Esophagus muscularis mucosa (tissue), 4 donors: ENCODE measurements at regions not wholly inside any gene's neighbourhood (a gene's known extent, or its start where the extent isn't known, plus 50 kb on each side); places are given as distances from the start of the nearest gene placed in this dataset.
"Not testable (repeated sequence)": the region's sequence is repeated elsewhere in the genome, so short reads cannot be mapped to it uniquely, and the experiment has no call there.

Source experiments
- DNase-seq: peaks from one replicate; pipeline ENCODE4 v3.0.0-alpha.2; 2017; ENCODE audit errors: extremely low spot score
- H3K27ac ChIP-seq, 4 donors: fragments of 200-600 bp; sonication (generic); replicated peaks in 1 of 4; 1 replicate in 3 of 4; 2 replicates in 1 of 4; pipeline ENCODE4 v1.5.1; 2016 to 2019; ENCODE audit warnings: mild to moderate bottlenecking in 1 of 4
- H3K27me3 ChIP-seq, 4 donors: fragments of 200-600 bp; sonication (generic); one replicate each; pipeline versions ENCODE4 v1.5.1 to v1.6.0; 2016 to 2019
- H3K36me3 ChIP-seq, 4 donors: fragments of 200-600 bp; sonication (generic); one replicate each; pipeline ENCODE4 v1.5.1; 2016 to 2019
- H3K4me1 ChIP-seq, 4 donors: fragments of 200-600 bp; sonication (generic); one replicate each; pipeline ENCODE4 v1.5.1; 2016 to 2019
- H3K4me3 ChIP-seq, 4 donors: fragments of 200-600 bp; sonication (generic); 1 replicate in 2 of 4; 2 replicates in 2 of 4; pipeline ENCODE4 v1.5.1; 2016 to 2019; ENCODE audit warnings: mild to moderate bottlenecking in 4 of 4, moderate library complexity in 1 of 4
- H3K9me3 ChIP-seq, 4 donors: fragments of 200-600 bp; sonication (generic); 1 replicate in 3 of 4; 2 replicates in 1 of 4; pipeline ENCODE4 v1.5.1; 2016 to 2019
- CTCF ChIP-seq, 3 experiments: fragments of 200-600 bp in 2 of 3; fragments of 450-650 bp in 1 of 3; sonication (generic) in 2 of 3; IDR thresholded peaks; one replicate each; pipeline ENCODE4 v1.5.1; 2017 to 2019; ENCODE audit warnings: antibody characterized with exemption in 3 of 3, mild to moderate bottlenecking in 2 of 3, moderate library complexity in 1 of 3
- EP300 ChIP-seq: sonication (generic); formaldehyde crosslinking; IDR thresholded peaks from one replicate; pipeline ENCODE4 v1.6.1; 2017; ENCODE audit warnings: antibody characterized with exemption
- POLR2A ChIP-seq: fragments of 450-650 bp; IDR thresholded peaks from one replicate; pipeline ENCODE4 v1.6.1; 2017; ENCODE audit warnings: antibody characterized with exemption, moderate library complexity, mild to moderate bottlenecking, low read depth
- POLR2AphosphoS5 ChIP-seq, 2 donors: sonication (generic); formaldehyde crosslinking; IDR thresholded peaks; one replicate each; pipeline ENCODE4 v1.6.1; 2017; ENCODE audit warnings: antibody characterized with exemption in 2 of 2
- WGBS: methylation state at CpG from one replicate; pipeline ENCODE4 v1.1.5; 2018; 5-methylcytosine and 5-hydroxymethylcytosine counted together
- intact Hi-C: fragments of 100-400 bp; cut with DNase I; formaldehyde crosslinking; loops from one replicate; pipeline ENCODE4 v1.15.1; 2023

- intact Hi-C loops = no loop called here
Observed at GRCh38 chr14:106690333-106690891, 1164.0 kb downstream of the TMEM121 start.

GRCh38 chr14:106691601-106692291, 1165.4 kb downstream of the TMEM121 start:
- no peaks in the 10 kb centered on the region for H3K9me3 ChIP-seq
- intact Hi-C loops = no loop called here
- peaks cover 0 to 26% (median 0%) of the 10 kb centered on the region in 4 donors for H3K27me3 ChIP-seq
- WGBS = 72% methylated on average over 7 of the region's 13 CpGs
- H3K36me3 ChIP-seq = no peaks in the 10 kb centered on the region
- H3K27ac ChIP-seq = no peak overlapping the region
- H3K4me1 ChIP-seq = no peaks in the 10 kb centered on the region
- H3K4me3 ChIP-seq = no peak overlapping the region
- TF ChIP-seq POLR2A = no peak
- no peak for TF ChIP-seq EP300
- no peak for TF ChIP-seq POLR2AphosphoS5 (IDR thresholded peaks at IDR 0.05)
- TF ChIP-seq CTCF (IDR thresholded peaks at IDR 0.05) = no peak
- no peak for DNase-seq

More at GRCh38 chr14:106690333-106690891, 1164.0 kb downstream of the TMEM121 start:
- Histone ChIP-seq H3K27me3 (peaks cover 0 to 30% (median 0%) of the 10 kb centered on the region in 4 donors), H3K36me3 (no peaks in the 10 kb centered on the region), H3K9me3 (no peaks in the 10 kb centered on the region), H3K4me3 (no peak overlapping the region), H3K27ac (no peak overlapping the region), H3K4me1 (no peaks in the 10 kb centered on the region)
- 47% methylated on average over 1 of the region's 1 CpG for WGBS
- no peak for TF ChIP-seq POLR2AphosphoS5 (IDR thresholded peaks at IDR 0.05)
- TF ChIP-seq POLR2A = no peak
- TF ChIP-seq CTCF (IDR thresholded peaks at IDR 0.05) = no peak
- TF ChIP-seq EP300 = no peak
- DNase-seq = no peak

- Histone ChIP-seq H3K9me3 (no peaks in the 10 kb centered on the region), H3K4me1 (no peaks in the 10 kb centered on the region), H3K27me3 (peaks cover 0 to 22% (median 0%) of the 10 kb centered on the region in 4 donors), H3K27ac (no peak overlapping the region), H3K4me3 (no peak overlapping the region), H3K36me3 (no peaks in the 10 kb centered on the region)
- TF ChIP-seq EP300 (no peak), CTCF (IDR thresholded peaks at IDR 0.05) (no peak), POLR2A (no peak), POLR2AphosphoS5 (IDR thresholded peaks at IDR 0.05) (no peak)
- DNase-seq = no peak
- WGBS = 71% methylated on average over 7 of the region's 19 CpGs
- intact Hi-C loops = no loop called here
Observed at GRCh38 chr14:106694638-106695393, 1168.4 kb downstream of the TMEM121 start.

GRCh38 chr14:106698620-106699267, 1172.4 kb downstream of the TMEM121 start:
- peaks cover 0 to 10% (median 0%) of the 10 kb centered on the region in 4 donors for H3K27me3 ChIP-seq
- intact Hi-C loops, DNase-seq, H3K4me3 ChIP-seq, H3K27ac ChIP-seq, H3K9me3 ChIP-seq, H3K4me1 ChIP-seq, H3K36me3 ChIP-seq: not testable (repeated sequence)
- WGBS = 41% methylated on average over 5 of the region's 16 CpGs

GRCh38 chr14:106703651-106704050, 1177.3 kb downstream of the TMEM121 start:
- intact Hi-C loops, H3K27me3 ChIP-seq, H3K4me3 ChIP-seq, H3K36me3 ChIP-seq, H3K9me3 ChIP-seq, H3K4me1 ChIP-seq, H3K27ac ChIP-seq, DNase-seq: not testable (repeated sequence)
- WGBS = 94% methylated on average over 1 of the region's 4 CpGs

- 60% methylated on average over 1 of the region's 4 CpGs for WGBS
- H3K9me3 ChIP-seq, DNase-seq, H3K27ac ChIP-seq, H3K36me3 ChIP-seq, intact Hi-C loops, H3K4me1 ChIP-seq, H3K4me3 ChIP-seq: not testable (repeated sequence)
- peaks cover 0 to 18% (median 0%) of the 10 kb centered on the region in 4 donors for H3K27me3 ChIP-seq
Observed at GRCh38 chr14:106706488-106706887, 1180.1 kb downstream of the TMEM121 start.

GRCh38 chr14:106710187-106710586, 1183.8 kb downstream of the TMEM121 start:
- H3K4me1 ChIP-seq, H3K4me3 ChIP-seq, H3K27ac ChIP-seq, intact Hi-C loops, H3K36me3 ChIP-seq, DNase-seq, H3K9me3 ChIP-seq: not testable (repeated sequence)
- H3K27me3 ChIP-seq = peaks cover 0 to 24% (median 0%) of the 10 kb centered on the region in 4 donors
- 69% methylated on average over 7 of the region's 7 CpGs for WGBS

- intact Hi-C loops, H3K4me3 ChIP-seq, DNase-seq, H3K36me3 ChIP-seq, H3K9me3 ChIP-seq, H3K4me1 ChIP-seq, H3K27ac ChIP-seq: not testable (repeated sequence)
- H3K27me3 ChIP-seq = peaks cover 0 to 18% (median 0%) of the 10 kb centered on the region in 4 donors
- 72% methylated on average over 5 of the region's 5 CpGs for WGBS
Observed at GRCh38 chr14:106712513-106712912, 1186.1 kb downstream of the TMEM121 start.
